NCI-H1105 (cell line): ENCODE measurements at regions not wholly inside any gene's neighbourhood (a gene's known extent, or its start where the extent isn't known, plus 50 kb on each side); places are given as distances from the start of the nearest gene placed in this dataset.

Experiments used
- DNase-seq: peaks from one replicate; lab custom pipeline; 2025; lab: John Stamatoyannopoulos, UW

DNA sequence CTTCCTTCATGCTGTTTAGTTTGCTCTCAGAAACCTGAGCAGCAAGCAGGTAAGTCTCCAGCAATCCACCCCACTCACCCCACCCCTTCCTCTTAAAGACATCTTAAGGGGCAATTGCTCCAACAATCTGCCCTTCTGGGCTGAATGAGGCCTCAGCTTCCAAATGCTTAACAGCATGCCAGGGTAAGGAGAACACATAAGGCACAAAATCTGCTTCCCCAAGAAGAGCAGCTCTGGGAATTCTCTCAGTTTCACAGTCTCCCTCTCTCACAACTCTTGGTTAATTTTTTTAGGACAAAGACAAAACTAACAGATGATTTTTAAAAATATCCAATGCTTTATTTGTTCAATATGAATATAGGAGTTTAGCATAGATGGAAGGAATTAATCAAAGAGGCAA lies 288.9 kb upstream of the CCDC196 start:
- DNase-seq = no peak

DNA sequence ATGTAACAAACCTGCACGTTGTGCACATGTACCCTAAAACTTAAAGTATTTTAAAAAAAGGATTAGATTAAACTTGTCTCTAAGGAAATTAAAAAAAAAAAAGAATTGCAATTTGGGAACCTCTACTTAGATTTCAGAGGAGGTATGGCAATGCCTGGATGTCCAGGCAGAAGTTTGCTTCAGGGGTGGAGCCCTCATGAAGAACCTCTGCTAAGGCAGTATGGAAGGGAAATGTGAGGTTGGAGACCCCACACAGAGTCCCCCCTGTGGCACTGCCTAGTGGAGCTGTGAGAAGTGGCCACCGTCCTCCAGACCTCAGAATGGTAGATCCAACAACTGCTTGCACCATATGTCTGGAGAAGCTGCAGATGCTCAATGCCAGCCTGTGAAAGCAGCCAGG lies 279.6 kb upstream of the CCDC196 start:
- no peak for DNase-seq

DNA sequence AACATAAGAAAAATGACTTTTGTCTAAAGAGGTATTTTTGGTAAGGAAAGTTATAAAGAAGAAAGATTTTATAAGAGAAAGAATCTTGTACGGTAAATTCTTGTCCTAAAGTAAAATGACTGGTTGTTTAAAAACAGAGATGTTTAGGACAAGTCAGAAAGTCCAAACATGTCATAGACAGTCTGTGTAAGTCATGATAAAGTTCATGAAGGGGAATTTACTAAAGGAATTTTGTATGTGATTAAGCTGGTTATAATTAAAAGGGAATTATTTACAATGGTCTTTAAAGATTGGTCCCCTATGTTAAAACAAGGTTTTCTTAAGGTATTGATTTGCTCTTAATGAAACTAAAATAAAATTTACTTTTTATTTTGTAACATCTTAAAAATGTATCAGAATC lies 269.4 kb upstream of the CCDC196 start:
- DNase-seq = no peak

DNA sequence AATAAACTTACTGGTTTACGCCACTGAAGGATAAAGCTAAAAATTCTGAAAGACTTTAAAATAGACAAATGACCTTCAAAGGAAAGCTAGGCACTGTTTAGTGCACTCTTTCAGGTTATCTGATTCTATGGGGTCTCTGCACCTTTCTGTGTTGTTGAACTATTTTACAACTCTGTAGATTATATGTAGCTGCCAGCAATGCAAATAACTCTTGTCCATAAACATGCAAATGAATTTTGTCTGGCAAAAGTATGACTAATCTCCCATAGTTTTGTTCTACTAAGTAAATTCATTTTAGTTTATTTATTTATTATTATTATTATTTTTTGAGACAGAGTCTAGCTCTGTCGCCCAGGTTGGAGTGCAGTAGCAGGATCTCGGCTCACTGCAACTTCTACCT lies 266.3 kb upstream of the CCDC196 start:
- DNase-seq = no peak

DNA sequence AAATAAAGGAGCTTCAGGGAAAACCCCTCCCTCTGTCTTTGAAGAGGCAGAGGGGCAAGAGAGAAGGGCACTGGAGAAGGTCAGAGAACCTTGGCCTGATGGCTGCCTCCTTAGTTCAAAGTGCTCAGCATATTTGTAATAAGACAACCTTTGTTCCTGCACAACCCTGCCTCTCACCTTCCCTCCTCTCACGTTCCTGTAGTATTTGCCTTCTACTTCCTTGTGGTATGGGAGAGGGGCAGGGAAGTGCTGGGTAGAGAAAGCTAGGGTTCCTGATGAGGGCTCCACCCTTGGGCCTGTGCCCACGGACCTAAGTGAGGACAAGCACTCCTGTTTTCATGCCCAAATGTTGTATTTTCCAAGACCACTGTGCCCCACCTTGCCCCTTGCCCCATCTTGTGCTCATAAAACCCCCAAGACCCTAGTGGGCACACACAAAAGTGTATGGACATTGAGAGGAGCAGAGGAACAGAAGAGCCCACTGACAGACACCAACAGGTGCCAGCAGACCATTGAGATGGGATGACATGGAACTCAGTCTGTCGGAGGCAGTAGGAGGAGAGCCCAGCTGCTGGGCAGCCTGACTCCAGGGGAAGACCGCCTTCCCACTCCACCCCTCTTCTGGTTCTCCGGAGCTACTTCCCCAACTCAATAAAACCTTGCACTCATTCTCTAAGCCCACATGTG lies 261.5 kb upstream of the CCDC196 start:
- no peak for DNase-seq

DNA sequence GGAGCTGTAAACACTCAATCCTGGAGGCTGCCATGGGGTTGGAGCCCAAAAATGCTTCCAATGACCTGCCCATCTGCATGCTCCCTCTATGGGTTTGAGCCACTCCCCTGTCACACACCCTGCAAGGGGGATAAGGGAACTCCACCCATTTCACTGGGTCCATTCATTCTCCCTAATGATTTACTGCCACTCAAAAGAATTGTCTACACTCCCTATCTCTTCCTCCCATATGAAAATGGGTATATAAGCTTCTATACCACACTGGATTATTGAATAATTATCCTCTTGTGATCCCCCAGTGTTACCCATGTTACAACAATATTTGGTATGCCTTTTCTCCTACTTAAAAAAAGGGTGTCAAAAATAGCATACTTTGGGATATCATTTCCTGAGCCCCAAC lies 260.8 kb upstream of the CCDC196 start:
- no peak for DNase-seq

DNA sequence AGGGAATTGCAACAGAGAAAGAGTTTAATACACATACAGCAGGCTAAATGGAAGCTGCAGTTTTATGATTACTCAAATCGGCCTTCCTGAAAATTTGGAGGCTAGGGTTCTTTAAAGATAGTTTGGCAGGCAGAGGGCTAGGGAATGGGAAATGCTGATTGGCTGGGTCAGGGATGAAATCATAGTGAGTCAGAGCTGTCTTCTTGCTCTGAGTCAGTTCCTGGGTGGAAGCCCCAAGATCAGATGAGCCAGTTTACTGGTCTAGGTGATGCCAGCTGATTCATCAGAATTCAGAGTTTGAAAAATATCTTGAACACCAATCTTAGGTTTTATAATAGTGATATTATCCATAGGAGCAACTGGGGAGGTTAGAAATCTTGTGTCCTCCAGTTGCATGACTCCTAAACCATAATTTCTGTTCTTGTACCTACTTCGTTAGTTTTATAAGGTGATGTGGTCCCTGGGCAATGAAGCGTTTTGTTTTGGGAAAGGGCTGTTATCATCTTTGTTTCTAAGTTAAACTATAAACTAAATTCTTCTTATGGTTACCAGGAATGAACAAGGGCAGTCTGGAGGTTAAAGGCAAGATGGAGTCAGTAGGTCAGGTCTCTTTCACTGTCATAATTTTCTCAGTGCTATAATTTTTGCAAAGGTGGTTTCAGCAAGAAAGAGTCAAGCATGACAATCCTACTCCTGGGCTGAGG lies 257.8 kb upstream of the CCDC196 start:
- no peak for DNase-seq

DNA sequence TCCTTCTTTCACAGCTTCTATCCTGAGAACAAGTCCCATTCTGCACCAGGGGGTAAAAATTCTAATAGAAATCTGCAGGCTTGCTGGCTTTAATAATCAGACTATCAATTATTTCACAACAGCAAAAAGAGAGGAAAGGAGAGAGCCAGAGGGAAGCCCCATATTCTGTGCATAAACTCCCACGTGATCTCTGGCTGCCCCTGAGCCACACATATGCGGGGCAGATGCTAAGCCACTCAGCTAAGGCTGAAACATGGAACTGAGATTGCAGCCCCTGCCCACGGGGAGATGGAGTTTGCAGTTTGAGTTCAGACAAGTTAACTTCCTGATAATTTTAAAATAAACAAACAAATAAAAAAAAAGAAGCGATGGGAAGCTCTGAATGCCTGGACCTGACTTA lies 254.4 kb upstream of the CCDC196 start:
- DNase-seq = no peak

DNA sequence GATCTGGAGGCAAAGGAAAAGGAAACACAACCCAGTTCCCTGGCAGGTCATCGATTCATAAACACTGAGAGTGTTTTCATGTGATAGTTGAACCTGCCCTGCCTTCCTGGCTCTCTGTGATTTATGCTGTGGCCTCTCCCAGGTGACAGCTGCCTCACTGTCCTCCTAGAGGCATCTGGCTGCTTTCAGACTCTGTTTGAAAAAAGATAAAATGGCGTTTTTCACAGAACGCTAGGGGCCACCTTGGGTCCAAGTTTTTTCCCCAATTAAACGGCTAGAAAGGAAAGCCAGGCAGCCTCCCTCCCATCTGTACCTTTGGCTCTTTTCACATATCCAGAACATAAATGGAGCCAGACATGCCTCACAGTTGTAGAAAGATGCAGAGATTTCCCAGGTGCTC lies 252.6 kb upstream of the CCDC196 start:
- no peak for DNase-seq

DNA sequence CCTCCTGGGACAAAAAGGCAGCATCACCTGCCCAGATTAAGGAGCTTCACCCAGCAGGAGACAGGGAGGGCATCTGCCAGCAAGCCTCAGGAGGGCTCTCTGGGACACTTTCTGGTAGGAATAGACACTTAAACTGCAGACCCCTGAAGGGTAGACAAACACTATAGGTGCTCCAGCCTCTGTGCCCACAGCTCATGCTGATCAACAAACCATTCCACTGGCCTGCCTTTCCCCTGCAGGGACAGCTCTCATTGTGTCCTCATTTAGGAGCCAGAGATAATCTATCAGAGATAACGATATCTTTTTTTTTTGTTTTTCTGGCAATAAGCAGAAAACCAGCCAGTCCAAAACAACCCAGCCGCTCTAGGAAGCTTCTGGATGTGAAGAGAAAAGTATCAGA lies 251.8 kb upstream of the CCDC196 start:
- DNase-seq = no peak

DNA sequence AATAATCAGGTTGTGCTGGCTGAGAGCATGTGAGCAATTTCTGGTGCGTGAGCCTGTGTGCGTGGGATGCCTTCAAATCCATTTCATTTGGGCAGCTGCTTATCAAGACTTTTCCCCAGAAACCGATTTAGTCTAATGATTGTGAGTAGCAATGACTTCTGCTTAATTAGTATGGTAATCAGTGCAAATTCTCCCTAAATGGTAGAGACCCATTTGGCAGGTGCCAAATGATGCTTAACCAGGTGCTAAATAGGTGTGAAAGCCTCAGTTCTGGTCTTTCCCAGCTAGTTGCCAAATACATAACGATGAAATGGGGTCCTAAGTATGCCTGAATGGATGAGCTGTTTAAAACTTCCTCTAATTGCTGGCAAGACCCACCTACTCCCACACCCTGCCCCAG lies 248.4 kb upstream of the CCDC196 start:
- DNase-seq = no peak

DNA sequence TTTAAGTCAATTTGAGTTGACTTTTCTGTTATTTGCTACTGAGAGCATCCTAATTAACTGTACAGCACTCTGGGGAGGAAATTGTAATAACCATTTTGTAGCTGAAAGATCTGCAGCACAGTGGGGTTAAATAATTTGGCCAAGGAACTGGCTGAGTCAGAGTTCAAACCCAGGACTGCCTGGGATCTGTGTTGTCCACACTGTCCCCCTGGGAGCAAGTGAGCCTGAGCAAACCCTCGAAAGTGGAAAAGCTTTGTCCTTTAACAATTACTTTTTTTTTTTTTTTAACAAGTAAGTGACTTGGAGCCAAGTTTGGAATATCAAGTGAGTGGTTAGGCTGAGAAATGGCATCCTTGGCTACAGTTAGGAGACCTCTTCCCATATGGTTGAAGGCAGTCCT lies 247.2 kb upstream of the CCDC196 start:
- no peak for DNase-seq

DNA sequence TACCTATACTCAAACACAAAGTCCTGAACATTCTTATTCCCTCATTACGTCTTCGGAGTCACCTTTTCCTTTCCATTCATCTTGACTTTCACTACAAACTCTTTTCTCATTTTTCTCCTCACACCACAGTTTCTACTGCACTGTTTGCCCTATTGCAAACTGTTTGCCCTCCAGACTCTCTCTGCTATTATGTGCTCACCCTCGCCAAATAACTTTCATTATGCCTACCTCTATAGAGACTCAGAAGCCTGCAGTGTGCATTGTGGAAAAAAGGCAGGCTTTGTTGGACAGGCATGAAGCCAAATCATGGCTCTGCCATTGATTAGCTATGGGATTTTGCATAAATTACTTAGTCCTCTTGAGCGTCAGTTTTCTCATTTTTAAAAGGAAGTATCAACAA lies 246.6 kb upstream of the CCDC196 start:
- no peak for DNase-seq

DNA sequence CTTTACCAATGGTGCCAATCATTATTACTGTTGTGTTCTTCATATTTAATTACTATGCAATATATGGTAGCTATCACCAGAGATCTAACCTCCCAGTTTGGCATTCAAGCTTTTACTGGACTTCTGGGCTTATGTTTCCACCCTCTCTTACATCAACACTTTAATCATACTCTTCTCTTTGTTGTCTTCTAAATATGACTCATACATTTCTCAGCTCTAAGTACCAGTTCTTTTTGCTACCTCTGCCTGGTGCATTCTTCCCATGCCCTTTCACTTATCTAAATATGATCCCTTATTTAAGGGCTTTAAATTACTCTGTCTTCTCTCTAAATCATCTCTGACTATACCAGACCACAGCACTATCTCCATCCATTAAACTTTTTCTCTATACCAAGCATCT lies 246.1 kb upstream of the CCDC196 start:
- no peak for DNase-seq

DNA sequence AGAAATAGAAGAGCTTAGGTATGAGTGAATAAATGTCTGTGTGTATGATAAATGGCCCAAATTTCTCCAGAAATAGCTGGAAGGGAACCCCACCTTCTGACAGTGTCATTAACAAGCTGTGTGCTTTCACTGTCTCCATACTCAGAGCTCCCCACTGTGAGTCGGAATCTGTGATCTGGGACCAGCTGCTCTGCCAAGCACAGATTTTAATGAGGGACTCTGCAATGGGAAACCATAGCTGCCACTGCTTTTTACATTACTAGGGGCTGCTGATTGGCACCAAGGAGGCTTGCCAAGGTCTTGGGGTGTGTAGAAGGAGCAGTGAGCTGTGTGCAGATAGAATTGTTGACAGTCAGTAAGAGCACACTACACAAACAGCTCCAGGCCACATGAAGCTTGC lies 244.2 kb upstream of the CCDC196 start:
- DNase-seq = no peak

DNA sequence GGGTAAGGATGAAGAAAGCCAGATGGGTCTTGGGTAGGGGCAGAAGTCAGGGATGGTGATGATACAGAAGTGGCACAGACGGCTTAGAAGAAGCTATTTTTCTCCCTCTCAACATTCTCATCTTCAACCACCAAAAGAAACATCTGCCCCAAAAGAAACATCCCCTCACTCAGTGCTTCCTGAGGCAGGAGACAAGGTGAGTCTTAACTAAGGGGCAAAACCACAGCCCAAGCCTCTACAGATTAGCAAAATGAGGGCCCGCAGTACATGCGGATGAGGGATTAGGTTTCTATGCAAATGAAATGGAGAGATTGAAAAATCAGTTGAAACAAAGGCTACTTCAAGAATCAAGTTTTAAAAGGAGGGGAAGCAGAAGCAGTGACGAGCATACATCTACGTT lies 241.3 kb upstream of the CCDC196 start:
- no peak for DNase-seq

DNA sequence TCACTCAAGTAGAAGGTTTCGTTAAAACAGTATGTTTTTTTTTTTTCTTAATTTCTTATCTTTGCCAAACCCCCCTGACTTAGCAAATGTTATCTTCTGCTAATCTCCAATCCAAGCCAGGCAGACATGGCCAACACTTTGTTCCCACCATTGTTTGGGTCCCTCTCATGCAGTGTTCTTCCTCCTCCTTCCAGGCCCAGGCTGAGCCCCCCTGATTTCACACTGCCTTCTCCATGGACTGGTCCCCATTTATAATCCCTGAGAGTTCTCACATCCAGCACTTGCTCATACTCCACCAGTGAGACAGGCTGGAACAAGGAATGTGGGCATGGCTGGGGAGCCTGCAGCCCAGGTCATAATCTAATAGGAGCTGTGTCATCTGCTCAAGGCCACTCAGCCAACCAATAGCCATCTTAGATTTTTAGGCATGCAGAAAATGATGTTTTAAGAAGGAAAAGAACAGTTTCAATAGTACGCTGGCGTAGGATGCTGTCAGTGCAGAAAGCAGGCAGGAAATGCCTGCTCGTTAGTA lies 238.4 kb upstream of the CCDC196 start:
- DNase-seq = no peak

DNA sequence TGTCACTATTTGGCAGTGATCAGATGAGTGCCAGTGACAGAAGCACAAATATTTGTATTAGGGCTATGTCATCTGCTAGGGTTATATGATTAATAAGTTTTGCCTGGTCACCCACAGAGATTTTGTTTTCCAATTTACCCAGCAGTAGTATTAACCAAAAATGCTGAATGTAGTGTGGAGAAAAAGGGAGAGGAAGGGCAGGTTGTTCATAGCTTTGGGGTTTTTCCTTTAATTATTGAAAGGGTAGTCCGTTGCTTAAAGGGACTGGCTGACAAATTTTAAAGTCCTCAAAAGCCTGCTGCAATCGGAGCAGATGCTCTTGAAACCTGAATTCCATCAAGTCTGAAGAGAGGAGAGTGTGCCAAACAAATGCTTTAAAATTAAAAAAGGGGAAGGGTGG lies 237.9 kb upstream of the CCDC196 start:
- DNase-seq = no peak

DNA sequence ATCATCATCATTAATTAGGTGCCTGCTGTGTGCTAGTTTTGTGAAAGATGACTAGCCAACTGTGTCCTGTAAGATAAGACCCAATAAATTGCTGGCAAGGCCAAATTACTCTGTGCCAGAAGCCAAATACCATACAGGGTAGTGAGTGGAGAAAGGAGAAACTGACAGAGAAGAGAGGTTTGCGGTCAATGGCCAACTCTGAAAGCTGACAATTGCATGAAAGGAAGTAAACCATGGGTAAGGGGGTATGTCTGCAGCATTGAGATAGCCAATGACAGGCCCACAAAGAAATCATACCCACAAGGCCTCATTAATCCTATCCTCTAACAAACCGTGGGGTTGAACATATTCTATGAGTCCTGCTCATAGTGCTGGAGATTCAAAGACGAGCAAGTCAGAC lies 236.6 kb upstream of the CCDC196 start:
- DNase-seq = no peak

DNA sequence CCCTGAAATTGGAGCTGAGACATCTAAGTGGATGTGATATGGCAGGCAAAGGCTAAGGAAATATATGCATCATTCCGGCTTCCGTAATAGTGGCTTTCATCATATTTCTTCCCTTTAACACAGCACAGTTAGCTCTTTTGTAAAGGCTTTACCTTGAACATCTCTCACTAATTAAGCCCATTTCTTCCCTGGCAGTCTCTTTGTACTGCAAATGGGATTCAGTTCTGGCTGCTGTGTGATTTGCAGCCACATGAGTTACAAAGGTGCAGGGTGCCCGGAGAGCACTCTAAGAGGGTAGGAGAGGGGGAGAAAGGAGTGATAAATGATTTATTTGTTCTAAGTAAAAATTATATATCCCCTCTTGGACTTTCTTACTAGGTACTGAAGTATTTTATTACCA lies 232.1 kb upstream of the CCDC196 start:
- no peak for DNase-seq

DNA sequence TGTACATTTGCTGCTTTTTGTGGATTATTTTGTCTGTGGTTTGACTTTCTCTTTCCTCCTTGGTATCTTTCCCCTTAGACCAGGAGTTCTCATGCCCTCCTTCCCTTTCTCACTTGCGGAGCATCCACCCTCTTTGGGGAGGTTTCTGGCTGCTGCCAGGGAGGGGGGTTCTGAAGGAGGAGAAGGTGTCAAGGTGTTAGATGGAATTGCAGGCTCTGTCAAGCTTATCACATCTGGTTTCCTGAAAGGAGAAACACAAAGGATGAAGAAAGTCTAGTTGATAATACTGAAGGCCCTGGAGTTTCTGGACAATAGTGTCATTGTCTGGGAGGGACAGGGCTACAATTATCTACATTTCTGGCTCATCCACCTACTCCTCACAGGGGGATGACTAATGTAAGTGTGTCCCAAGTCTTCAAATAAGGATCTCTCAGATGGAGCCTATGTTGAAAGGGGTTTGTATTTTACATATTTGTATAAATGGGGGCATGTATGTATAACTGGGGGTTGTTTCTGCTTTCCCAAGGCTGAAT lies 217.3 kb upstream of the CCDC196 start:
- no peak for DNase-seq

DNA sequence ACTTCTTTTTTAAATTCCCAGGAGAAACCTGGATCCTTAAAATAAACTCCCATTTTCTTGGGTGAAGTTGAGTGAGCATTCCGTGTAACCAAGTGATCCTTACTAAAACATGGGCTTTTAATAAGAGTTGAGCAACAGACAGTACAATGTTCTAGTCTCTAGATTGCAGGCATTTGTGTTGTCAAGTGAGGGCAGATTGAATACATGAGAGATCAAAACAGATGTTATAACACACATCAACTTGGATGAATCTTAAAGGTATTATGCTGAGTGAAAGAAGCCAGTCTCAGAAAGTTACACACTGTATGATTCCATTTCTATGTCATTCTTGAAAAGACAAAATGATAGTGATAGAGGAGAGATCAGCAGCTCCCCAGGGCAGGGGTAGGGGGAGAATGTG lies 213.9 kb upstream of the CCDC196 start:
- no peak for DNase-seq

DNA sequence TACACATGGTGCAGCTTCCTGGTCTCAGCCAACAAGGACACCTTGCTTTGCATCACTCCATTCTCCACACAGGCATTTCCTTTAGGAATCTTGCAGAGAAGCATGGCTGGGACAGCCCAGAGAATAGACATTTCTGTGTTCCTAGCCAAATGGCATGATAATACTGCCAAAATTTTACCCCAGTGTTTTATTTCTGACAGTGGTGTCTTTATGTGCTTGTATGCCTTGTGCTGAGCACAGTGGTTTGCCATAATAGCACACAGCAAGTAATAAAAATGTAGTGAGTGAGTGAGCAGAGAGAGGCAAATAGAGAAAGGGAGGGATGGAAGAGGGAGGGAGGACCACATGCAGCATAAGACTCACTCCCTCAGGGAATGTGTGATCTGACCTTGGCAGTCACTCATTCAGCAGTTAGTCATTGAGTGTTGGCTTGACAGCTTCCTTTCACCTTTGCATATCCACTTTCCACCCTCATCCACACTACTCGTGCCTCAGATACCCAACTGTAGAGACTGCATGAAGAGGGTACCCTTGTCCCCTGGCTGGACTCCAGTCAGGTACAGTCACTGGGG lies 212.8 kb upstream of the CCDC196 start:
- DNase-seq = no peak
